Keratinocyte (primary cell): ENCODE measurements at regions not wholly inside any gene's neighbourhood (a gene's known extent, or its start where the extent isn't known, plus 50 kb on each side); places are given as distances from the start of the nearest gene placed in this dataset.

Source experiments
- DNase-seq: peaks from one replicate; pipeline ENCODE4 v3.0.0-alpha.2; 2011; ENCODE audit warnings: low read depth, missing footprints, low spot score
- FAIRE-seq: peaks from 2 replicates; lab custom pipeline; 2011; peaks lifted over from hg19 to GRCh38; lab: Jason Lieb, UNC
- H2AFZ ChIP-seq: 2 replicates; pipeline ENCODE4 v1.6.0; 2012; ENCODE audit warnings: low read length, control low read depth, inconsistent platforms; ENCODE audit not compliant: control insufficient read depth
- H3K27ac ChIP-seq: 2 replicates; pipeline ENCODE4 v1.5.1; 2011; ENCODE audit warnings: low read length; ENCODE audit not compliant: control insufficient read depth, insufficient read depth
- H3K27me3 ChIP-seq: 3 replicates; pipeline ENCODE4 v1.6.0; 2011; ENCODE audit warnings: low read length; ENCODE audit not compliant: control insufficient read depth, insufficient read depth; ENCODE audit errors: extremely low read depth
- H3K36me3 ChIP-seq, 2 experiments: 2 replicates in 1 of 2; 3 replicates in 1 of 2; pipeline ENCODE4 v1.5.1; 2011; ENCODE audit warnings: low read length in 2 of 2, mild to moderate bottlenecking in 1 of 2; ENCODE audit not compliant: control insufficient read depth in 2 of 2, insufficient read depth in 2 of 2; ENCODE audit errors: extremely low read depth in 1 of 2
- H3K4me1 ChIP-seq: 3 replicates; pipeline ENCODE4 v1.5.1; 2011; ENCODE audit warnings: low read length; ENCODE audit not compliant: control insufficient read depth, insufficient read depth; ENCODE audit errors: extremely low read depth
- H3K4me2 ChIP-seq: 3 replicates; pipeline ENCODE4 v1.6.0; 2011; ENCODE audit warnings: low read depth, low read length; ENCODE audit not compliant: control insufficient read depth, insufficient read depth; ENCODE audit errors: extremely low read depth
- H3K4me3 ChIP-seq, 3 experiments: fragments of 200-600 bp in 1 of 3; sonication (generic) in 1 of 3; 2 replicates in 2 of 3; 3 replicates in 1 of 3; pipeline ENCODE4 v1.5.1; 2011 to 2016; ENCODE audit warnings: low read length in 3 of 3, mild to moderate bottlenecking in 3 of 3, control low read depth in 2 of 3, inconsistent platforms in 1 of 3, low read depth in 1 of 3, mixed read lengths in 1 of 3, mixed run types in 1 of 3, moderate library complexity in 1 of 3; ENCODE audit not compliant: control insufficient read depth in 2 of 3, insufficient read depth in 2 of 3; ENCODE audit errors: extremely low read depth in 1 of 3
- H3K79me2 ChIP-seq: 2 replicates; pipeline ENCODE4 v1.6.0; 2012; ENCODE audit warnings: low read length; ENCODE audit not compliant: control insufficient read depth, insufficient read depth
- H3K9ac ChIP-seq: 3 replicates; pipeline ENCODE4 v1.6.0; 2011; ENCODE audit warnings: low read length; ENCODE audit not compliant: control insufficient read depth, insufficient read depth; ENCODE audit errors: extremely low read depth
- H3K9me1 ChIP-seq: 3 replicates; pipeline ENCODE4 v1.6.0; 2011; ENCODE audit warnings: low read length; ENCODE audit not compliant: control insufficient read depth, insufficient read depth; ENCODE audit errors: extremely low read depth
- H3K9me3 ChIP-seq: 2 replicates; pipeline ENCODE4 v1.5.1; 2012; ENCODE audit warnings: low read depth, low read length; ENCODE audit not compliant: control insufficient read depth
- H4K20me1 ChIP-seq: 3 replicates; pipeline ENCODE4 v1.6.0; 2011; ENCODE audit warnings: low read length; ENCODE audit not compliant: control insufficient read depth, insufficient read depth; ENCODE audit errors: extremely low read depth
- EZH2 ChIP-seq: IDR thresholded peaks from one replicate; pipeline ENCODE4 v1.6.1; 2012; ENCODE audit warnings: inconsistent platforms, mild to moderate bottlenecking, low read length, moderate library complexity
- dilution Hi-C: fragments of 300-500 bp; cut with MboI; formaldehyde crosslinking; loops from one replicate; pipeline ENCODE4 v1.7.0; 2020; ENCODE audit warnings: low sequenced_read_pairs; ENCODE audit not compliant: extremely low pct_ligation_motif_present
- TF ChIP-seq, protein P1 (sequence below), 3 experiments: IDR thresholded peaks in 1 of 3; conservative IDR thresholded peaks in 1 of 3; optimal IDR thresholded peaks in 1 of 3; 2 replicates in 2 of 3; 3 replicates in 1 of 3; pipeline versions ENCODE3 to v1.5.1; 2011; ENCODE audit warnings: low read length in 3 of 3, mild to moderate bottlenecking in 3 of 3, moderate library complexity in 2 of 3, control low read depth in 1 of 3, inconsistent platforms in 1 of 3; ENCODE audit not compliant: insufficient read depth in 2 of 3; ENCODE audit errors: extremely low read depth in 1 of 3

DNA sequence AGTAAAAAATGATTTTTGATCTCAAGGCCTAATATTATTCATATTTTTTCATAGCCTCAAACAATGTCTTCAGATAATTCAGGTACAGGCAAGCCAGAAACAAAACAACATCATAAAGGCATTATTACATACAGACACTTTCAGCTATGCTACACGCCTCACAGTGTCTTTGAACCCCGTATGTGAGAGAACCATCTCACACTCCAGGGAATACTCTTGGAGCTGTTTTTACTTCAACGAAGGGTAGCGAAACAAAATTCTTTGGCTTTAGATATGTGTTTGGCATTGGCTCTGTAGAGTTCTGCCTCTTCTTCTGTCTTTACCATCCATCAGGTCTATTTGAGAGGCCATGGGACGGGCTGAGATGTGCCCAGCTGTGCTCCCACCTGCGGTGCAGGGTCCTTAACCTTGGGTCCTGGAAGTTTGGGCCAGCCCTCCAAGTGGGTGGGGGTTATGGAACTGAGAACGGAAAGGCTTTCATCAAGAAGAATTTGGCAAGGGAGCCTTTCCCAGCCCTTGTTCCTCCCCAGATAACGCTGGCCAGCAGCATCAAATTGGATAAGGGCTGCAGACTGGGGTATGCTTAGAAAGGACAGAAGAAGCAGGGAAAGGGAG, 276.9 kb downstream of the TCF7L2 start:
- DNase-seq (no peak), FAIRE-seq (no peak)
- Histone ChIP-seq H2AFZ (no peak overlapping the region), H3K36me3 (no peaks in the 10 kb centered on the region), H3K9ac (no peak overlapping the region), H3K4me1 (no peaks in the 10 kb centered on the region), H3K9me1 (no peaks in the 10 kb centered on the region), H3K27ac (no peak overlapping the region), H3K4me2 (no peak overlapping the region), H3K9me3 (no peaks in the 10 kb centered on the region), H3K4me3 (no peak overlapping the region), H3K79me2 (no peaks in the 10 kb centered on the region), H3K27me3 (peaks cover 3% of the 10 kb centered on the region), H4K20me1 (no peaks in the 10 kb centered on the region)
- TF ChIP-seq, protein P1, sequence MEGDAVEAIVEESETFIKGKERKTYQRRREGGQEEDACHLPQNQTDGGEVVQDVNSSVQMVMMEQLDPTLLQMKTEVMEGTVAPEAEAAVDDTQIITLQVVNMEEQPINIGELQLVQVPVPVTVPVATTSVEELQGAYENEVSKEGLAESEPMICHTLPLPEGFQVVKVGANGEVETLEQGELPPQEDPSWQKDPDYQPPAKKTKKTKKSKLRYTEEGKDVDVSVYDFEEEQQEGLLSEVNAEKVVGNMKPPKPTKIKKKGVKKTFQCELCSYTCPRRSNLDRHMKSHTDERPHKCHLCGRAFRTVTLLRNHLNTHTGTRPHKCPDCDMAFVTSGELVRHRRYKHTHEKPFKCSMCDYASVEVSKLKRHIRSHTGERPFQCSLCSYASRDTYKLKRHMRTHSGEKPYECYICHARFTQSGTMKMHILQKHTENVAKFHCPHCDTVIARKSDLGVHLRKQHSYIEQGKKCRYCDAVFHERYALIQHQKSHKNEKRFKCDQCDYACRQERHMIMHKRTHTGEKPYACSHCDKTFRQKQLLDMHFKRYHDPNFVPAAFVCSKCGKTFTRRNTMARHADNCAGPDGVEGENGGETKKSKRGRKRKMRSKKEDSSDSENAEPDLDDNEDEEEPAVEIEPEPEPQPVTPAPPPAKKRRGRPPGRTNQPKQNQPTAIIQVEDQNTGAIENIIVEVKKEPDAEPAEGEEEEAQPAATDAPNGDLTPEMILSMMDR (optimal IDR thresholded peaks at IDR 0.05 in 1 of 3, IDR thresholded peaks at IDR 0.05 in 1 of 3, conservative IDR thresholded peaks at IDR 0.05 in 1 of 3; ENCODE audit: extremely low read depth in 1 of 3, insufficient read depth in 2 of 3, low read length in 3 of 3), result no peak
- TF ChIP-seq EZH2, result no peak
- dilution Hi-C loops, result no loop called here

DNA sequence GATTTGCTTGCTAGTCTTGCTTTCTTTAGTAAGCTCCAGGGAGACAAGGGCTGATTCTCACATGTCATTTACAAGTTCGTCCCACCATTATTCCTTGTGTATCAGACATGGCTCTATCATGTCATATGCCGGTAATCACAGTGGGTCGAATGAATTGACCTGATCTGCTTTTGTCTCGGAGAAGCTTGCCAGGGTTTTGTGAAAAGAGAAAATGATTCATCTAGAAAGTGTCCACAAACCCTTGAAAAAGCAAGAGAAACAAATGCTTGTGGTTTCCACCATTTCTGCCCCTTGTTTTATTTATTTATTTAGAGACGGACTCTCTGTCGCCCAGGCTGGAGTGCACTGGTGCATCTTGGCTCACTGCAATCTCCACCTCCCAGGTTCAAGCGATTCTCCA, 278.5 kb downstream of the TCF7L2 start:
- H3K27me3 ChIP-seq, result peaks cover 3% of the 10 kb centered on the region
- dilution Hi-C loops, result no loop called here

More for the DNA sequence above, 278.5 kb downstream of the TCF7L2 start:
- Histone ChIP-seq H3K4me2 (no peak overlapping the region), H3K9ac (no peak overlapping the region), H3K9me1 (no peaks in the 10 kb centered on the region), H3K79me2 (no peaks in the 10 kb centered on the region), H3K27ac (no peak overlapping the region), H3K36me3 (no peaks in the 10 kb centered on the region), H2AFZ (no peak overlapping the region), H3K4me1 (no peaks in the 10 kb centered on the region), H4K20me1 (no peaks in the 10 kb centered on the region), H3K4me3 (no peak overlapping the region), H3K9me3 (no peaks in the 10 kb centered on the region)
- DNase-seq (no peak), FAIRE-seq (no peak)
- TF ChIP-seq, protein P1 (optimal IDR thresholded peaks at IDR 0.05 in 1 of 3, IDR thresholded peaks at IDR 0.05 in 1 of 3, conservative IDR thresholded peaks at IDR 0.05 in 1 of 3; ENCODE audit: extremely low read depth in 1 of 3, insufficient read depth in 2 of 3, low read length in 3 of 3), result no peak
- no peak for TF ChIP-seq EZH2
